ENCODE measurements at regions not wholly inside any gene's neighbourhood (a gene's known extent, or its start where the extent isn't known, plus 50 kb on each side); places are given as distances from the start of the nearest gene placed in this dataset.

DNA sequence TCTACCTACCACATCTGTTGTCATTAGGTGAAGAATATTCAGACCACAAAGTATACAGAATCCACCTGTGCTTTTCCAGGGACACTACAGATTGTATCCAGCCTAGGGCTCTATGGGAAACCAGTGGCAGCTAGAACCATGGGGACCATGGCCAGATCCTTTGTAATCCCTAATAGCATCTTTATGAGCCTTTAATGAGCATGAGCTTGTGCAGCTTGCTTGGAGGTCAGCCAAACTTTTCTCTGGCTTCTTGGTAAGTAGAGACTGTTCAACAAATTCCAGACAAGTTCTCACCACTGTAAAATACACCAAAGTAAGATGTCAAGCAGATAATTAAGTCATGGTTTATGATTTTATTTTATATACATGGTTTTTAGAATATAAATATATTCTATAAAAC lies 301.6 kb upstream of the ADGRB3 start:
- H3K27me3 ChIP-seq (ENCODE audit: insufficient read depth in 3 of 3, low read length in 2 of 3) = no peaks in the 10 kb centered on the region
- no peak overlapping the region for H3K4me3 ChIP-seq
- no peak for DNase-seq
- no peak for ATAC-seq
- intact Hi-C loops (cut with DNase I) = no loop called here
- TF ChIP-seq, protein P1, sequence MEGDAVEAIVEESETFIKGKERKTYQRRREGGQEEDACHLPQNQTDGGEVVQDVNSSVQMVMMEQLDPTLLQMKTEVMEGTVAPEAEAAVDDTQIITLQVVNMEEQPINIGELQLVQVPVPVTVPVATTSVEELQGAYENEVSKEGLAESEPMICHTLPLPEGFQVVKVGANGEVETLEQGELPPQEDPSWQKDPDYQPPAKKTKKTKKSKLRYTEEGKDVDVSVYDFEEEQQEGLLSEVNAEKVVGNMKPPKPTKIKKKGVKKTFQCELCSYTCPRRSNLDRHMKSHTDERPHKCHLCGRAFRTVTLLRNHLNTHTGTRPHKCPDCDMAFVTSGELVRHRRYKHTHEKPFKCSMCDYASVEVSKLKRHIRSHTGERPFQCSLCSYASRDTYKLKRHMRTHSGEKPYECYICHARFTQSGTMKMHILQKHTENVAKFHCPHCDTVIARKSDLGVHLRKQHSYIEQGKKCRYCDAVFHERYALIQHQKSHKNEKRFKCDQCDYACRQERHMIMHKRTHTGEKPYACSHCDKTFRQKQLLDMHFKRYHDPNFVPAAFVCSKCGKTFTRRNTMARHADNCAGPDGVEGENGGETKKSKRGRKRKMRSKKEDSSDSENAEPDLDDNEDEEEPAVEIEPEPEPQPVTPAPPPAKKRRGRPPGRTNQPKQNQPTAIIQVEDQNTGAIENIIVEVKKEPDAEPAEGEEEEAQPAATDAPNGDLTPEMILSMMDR (IDR thresholded peaks at IDR 0.05) = no peak
- H3K4me1 ChIP-seq = no peaks in the 10 kb centered on the region
- no peaks in the 10 kb centered on the region for H3K36me3 ChIP-seq (ENCODE audit: insufficient read depth in 1 of 2, low read depth in 1 of 2)
- no peaks in the 10 kb centered on the region for H3K9me3 ChIP-seq
- H3K27ac ChIP-seq = no peak overlapping the region

DNA sequence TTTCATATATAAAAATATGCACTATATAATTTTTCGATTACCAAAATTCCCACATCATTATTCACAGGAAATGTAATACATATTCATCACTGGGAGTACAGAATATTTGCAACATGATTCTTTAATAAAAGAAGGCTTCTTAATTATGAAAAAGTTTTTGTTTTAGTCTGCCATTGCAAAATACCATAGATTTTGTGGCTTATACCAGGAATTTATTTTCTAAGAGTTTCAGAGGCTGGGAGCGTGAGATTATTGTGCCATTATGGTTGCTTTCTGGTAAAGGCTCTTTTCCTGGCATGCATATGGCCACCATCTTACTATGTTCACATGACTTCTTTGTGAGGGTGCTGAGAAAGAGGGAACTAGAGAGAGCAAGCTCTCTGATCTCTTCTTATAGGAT lies 306.9 kb upstream of the ADGRB3 start:
- Histone ChIP-seq H3K4me1 (no peaks in the 10 kb centered on the region), H3K4me3 (no peak overlapping the region), H3K27ac (no peak overlapping the region), H3K9me3 (no peaks in the 10 kb centered on the region), H3K27me3 (ENCODE audit: insufficient read depth in 3 of 3, low read length in 2 of 3) (no peaks in the 10 kb centered on the region), H3K36me3 (ENCODE audit: insufficient read depth in 1 of 2, low read depth in 1 of 2) (no peaks in the 10 kb centered on the region)
- TF ChIP-seq, protein P1 (IDR thresholded peaks at IDR 0.05) = no peak
- intact Hi-C loops (cut with DNase I) = no loop called here
- WGBS, 3 donors = 85 to 86% (median 86%) methylated on average over 2 of the region's 2 CpGs
- no peak for DNase-seq
- ATAC-seq = no peak

DNA sequence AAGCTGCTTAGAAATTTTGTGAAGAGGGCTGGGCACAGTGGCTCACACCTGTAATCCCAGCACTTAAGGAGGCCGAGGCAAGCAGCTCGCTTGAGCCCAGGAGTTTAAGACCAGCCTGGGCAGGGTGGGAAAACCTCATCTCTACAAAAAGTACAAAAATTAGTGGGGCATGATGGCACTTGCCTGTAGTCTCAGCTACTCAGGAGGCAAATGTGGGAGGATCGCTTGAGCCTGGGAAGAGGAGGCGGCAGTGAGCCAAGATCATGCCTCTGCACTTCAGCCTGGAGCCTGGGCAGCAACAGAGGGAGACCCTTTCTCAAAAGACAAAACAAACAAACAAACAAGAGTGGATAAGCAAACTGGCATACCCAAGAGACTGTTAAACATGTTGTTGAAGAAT lies 308.3 kb upstream of the ADGRB3 start:
- DNase-seq = no peak
- Histone ChIP-seq H3K27me3 (ENCODE audit: insufficient read depth in 3 of 3, low read length in 2 of 3) (no peaks in the 10 kb centered on the region), H3K4me3 (no peak overlapping the region), H3K27ac (no peak overlapping the region), H3K4me1 (no peaks in the 10 kb centered on the region), H3K36me3 (ENCODE audit: insufficient read depth in 1 of 2, low read depth in 1 of 2) (no peaks in the 10 kb centered on the region), H3K9me3 (no peaks in the 10 kb centered on the region)
- TF ChIP-seq, protein P1 (IDR thresholded peaks at IDR 0.05) = no peak
- 71 to 76% (median 74%) methylated on average over 4 of the region's 4 CpGs for WGBS, 3 donors
- ATAC-seq = no peak
- intact Hi-C loops (cut with DNase I) = no loop called here

DNA sequence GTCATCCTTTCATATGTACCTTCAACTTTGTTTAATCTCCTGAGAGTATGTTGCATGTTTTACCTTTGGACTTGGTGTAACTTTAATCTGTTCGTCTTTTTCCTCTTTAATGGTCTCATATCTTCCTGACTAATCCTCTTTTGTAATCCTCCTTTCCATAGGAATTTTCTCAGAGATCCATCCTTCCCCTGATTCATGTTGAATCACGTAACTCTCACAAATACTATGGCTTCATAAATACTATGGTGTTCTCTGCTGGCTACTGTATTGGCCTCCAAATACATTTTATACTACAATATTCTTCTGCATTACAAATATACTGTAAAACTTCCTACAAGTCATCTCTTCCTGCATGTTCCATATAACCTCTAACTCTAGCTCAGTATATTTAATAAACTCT lies 317.7 kb upstream of the ADGRB3 start:
- Histone ChIP-seq H3K4me1 (no peaks in the 10 kb centered on the region), H3K4me3 (no peak overlapping the region), H3K27me3 (ENCODE audit: insufficient read depth in 3 of 3, low read length in 2 of 3) (no peaks in the 10 kb centered on the region), H3K9me3 (no peaks in the 10 kb centered on the region), H3K36me3 (ENCODE audit: insufficient read depth in 1 of 2, low read depth in 1 of 2) (no peaks in the 10 kb centered on the region), H3K27ac (no peak overlapping the region)
- ATAC-seq = no peak
- DNase-seq = no peak
- TF ChIP-seq, protein P1 (IDR thresholded peaks at IDR 0.05) = no peak
- 41 to 52% (median 51%) methylated on average over 2 of the region's 2 CpGs for WGBS, 3 donors
- intact Hi-C loops (cut with DNase I) = no loop called here

DNA sequence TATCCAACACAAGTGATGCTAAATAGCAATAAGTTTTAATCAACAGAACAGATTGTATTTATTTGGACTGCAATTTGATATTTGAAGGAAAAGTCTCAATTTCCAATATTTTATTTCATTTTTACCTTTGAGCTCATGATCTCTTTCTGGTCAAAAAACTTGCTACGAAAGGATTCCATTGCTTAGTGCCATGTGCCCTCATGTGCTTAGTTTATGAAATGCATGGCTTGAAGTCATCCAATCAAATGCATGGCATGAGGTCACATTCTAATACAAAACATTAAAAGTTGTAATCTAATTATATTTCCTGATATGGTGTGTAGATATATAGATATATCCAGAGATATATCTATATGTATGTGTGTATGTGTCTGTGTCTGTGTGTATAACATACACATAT lies 321.2 kb upstream of the ADGRB3 start:
- 56 to 73% (median 60%) methylated on average over 1 of the region's 1 CpG for WGBS, 3 donors
- intact Hi-C loops (cut with DNase I) = no loop called here
- no peaks in the 10 kb centered on the region for H3K9me3 ChIP-seq
- no peak for ATAC-seq
- H3K4me1 ChIP-seq = no peaks in the 10 kb centered on the region
- TF ChIP-seq, protein P1 (IDR thresholded peaks at IDR 0.05) = no peak
- H3K36me3 ChIP-seq (ENCODE audit: insufficient read depth in 1 of 2, low read depth in 1 of 2) = no peaks in the 10 kb centered on the region
- no peaks in the 10 kb centered on the region for H3K27me3 ChIP-seq (ENCODE audit: insufficient read depth in 3 of 3, low read length in 2 of 3)
- H3K27ac ChIP-seq = no peak overlapping the region
- H3K4me3 ChIP-seq = no peak overlapping the region
- DNase-seq = no peak
